CD4-positive, alpha-beta T cell treated with Interleukin-4 for 4 hours (primary cell): ENCODE measurements at regions not wholly inside any gene's neighbourhood (a gene's known extent, or its start where the extent isn't known, plus 50 kb on each side); places are given as distances from the start of the nearest gene placed in this dataset.
"Not testable (repeated sequence)": the region's sequence is repeated elsewhere in the genome, so short reads cannot be mapped to it uniquely, and the experiment has no call there.

Experiments
- DNase-seq: peaks from one replicate; pipeline ENCODE4 v3.0.0-alpha.2; 2020

DNA sequence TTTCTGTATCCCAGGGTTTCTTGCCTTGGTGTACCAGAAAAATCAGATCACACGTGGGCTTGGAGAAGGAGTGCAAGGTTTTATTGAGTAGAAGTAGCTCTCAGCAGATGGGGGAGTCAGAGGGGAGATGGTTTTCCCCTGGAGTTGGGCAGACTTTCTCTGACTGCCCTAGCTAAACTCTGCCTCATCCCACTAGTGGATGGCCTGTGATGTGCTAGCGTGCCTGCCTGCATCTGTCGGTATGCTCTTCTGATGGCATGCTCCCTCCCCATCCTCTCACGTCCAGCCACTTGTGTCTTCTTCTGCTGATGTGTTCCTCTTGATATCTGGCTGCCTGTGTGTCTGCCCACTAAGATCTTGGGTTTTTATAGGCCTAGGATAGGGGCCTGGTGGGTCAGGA lies 616.1 kb upstream of the RGMB start:
- DNase-seq, result no peak

DNA sequence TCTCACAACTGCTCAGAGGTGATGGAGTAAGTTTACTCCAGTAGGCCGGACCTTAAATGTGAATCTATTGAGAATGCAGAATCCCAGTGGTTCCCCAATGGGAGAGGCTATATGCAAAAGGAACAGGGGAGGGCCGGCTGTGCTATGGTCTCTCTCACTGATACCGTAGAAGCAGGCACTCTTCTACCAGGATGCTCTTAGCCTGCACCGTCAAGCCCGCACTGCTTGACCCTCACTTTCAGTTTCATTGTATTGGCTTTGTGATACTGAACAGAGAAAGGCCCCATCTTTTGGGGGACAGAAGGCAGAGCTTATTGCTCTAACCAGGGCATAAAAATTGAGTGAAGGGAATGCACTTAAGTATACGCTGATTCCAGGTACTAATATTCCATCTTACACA lies 615.0 kb upstream of the RGMB start:
- no peak for DNase-seq

DNA sequence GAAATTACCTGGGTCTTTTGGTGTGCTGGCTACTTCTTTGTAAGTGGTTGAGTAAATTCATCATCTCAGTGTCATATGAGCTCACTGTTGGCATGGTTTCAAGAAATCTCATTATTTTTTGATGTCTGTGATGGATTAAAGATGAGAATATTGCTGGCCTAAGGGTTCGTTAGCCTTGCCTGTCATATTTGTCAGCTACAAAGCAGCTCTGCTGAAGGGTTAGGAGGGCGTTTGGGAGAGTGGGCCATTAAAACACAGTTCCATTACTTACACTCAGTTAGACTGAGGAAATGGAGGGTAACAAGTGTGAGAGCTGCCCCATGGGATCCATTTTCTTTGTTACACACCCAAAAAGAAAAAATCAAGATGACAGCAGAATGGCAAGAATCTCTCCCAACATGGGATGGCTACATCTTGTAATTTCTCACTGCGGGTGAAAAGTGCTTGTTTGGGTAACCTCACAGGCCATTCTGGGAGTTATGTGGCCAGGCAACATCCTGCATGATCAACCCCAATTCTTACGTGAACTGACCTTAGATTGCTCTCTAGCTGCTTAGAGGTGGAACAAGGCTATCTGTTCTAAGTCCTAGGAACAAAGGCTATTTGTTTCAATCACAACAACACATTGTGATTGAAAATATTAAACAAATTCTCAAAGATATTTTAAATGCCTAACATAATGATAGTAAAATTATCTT lies 609.5 kb upstream of the RGMB start:
- no peak for DNase-seq

DNA sequence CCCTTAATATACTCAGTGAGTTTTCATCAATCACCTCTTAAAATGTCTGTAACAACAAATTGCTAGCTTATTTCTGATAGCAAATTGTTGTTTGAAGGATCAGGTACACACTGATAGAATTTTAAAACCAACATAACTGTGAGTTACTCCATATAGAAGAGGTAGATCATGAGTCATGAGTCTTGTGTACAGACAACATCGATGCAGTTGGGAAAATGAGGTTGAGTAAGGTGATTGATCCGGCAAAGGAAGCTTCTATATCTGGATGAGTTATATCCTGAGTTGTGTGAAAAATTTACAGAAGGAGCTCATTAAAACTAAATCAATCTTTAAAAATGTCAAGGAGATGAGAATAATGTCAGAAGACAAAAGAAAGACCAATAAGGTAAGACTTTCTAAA lies 604.6 kb upstream of the RGMB start:
- no peak for DNase-seq

DNA sequence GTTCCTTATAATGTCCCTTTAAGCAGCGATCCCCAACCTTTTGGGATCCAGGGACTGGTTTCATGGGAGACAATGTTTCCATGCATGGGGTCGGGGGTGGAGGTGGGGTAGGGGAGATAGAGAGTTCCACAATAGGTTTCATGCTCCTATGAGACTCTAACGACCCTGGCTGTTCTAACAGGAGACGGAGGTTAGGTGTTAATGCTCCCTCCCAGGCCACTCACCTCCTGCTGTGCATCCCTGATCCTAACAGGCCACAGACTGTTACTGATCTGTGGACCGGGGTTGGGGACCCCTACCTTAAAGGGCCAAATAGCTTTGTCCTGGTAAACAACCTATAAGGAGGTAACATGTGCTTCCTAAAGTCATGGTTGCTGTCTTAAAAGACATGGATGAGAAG lies 602.5 kb upstream of the RGMB start:
- DNase-seq, result no peak

DNA sequence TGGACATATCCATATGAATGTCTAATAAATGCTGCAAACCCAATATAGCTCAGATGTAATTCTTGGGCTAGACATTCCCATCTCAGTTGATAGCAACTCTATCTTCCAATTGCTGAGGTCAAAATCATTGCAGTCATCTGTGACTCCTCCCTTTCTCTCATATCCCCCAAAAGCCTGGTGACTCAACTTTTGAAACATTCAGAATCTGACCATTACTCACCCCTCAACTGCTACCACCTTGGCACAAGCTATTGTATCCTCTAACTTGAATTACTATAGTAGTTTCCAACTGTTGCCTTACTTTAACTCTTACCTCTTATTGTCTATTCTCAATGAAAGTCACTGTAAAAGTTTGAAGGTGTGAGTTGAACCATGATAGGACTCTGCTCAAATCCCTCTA lies 600.1 kb upstream of the RGMB start:
- DNase-seq, result no peak

DNA sequence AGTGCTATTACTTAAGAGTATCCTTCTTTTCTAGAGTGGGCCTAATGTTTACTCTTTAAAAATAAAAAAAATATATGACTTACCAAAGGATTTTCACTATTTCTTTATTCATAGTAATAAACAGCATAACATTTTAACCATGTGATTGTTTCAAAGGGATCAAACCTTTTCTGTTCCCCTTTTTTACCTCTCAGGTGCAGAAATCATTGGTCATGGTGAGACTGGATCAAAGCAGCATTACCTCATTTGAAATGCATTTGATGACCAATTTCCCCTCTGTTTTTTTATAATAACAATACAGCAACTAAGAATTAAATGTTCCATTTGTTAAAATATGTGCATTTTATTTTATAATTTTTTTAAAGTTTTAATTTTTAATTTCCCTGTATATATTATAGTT lies 598.0 kb upstream of the RGMB start:
- DNase-seq, result no peak

DNA sequence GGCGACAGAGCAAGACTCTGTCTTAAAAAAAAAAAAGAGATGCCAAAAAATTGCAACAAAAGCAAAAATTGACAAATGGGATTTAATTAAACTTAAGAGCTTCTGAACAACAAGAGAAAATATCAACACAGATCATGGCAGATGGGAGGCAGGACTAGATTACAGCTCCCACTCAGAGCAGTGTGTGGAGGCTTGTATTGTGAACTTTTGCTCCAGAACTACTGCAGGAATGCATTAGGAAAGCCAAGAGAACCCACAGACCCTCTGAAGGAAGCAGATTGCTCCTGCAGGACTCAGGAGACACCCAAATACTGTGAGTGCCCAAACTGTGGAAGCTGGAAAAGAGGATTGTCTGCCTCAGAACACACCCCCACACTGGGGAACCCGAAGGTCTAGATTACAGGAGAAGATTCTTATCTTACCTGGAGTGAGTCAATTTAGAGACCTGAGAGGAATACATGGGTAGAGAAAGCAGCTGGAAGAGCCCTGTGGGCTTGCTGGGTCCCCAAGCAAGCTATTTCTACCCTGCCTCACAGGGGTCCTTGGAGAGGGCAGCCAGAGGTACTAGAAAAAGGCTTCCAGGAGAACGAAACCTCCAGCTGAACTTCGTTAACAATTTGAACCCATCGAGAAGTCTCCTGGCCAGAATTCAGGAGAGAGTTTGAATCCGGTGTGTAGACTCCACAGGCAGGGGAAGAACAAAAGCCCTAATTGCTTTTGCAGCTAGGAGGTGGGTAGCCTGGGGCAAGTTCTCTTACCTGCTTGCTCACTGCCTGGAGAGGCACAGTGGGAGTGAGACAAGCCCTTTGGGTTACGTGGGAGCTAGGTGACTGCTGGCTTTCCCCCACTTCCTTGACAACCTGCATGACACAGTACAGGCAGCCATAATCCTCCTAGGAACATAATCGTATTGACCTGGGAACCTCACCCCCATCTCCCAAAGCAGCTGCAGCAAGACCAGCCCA lies 593.4 kb upstream of the RGMB start:
- no peak for DNase-seq

DNA sequence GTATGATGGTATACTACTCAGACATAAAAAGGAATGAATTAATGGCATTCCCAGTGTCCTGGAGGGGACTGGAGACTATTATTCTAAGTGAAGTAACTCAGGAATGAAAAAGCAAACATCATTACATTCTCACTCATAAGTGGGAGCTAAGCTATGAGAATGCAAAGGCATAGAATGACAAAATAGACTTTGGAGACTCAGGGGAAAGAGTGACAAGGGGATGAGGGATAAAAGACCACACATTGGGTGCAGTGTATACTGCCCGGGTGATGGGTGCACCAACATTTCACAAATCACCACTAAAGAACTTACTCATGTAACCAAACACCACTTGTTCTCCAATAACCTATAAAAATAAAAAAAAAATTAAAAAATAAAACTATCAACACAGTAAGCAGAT lies 587.3 kb upstream of the RGMB start:
- no peak for DNase-seq

DNA sequence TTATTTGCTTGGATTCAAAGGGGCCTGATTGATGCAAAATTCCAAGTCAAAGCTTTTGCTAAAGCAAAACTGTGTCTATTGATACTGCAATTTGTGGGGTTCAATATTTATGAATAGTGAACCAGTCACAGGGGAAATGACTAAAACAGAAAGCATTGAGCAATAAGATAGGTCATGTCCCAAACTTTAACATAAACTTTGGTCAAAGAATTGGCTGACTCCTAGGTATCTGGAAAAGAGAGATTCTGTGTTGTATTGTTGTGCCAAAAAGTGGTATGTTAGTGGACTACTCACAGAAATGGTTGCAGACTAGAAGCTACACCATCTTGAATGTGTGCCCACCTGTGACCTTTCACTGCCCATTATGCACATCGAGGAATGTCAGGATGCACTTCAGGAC lies 585.5 kb upstream of the RGMB start:
- DNase-seq, result no peak

DNA sequence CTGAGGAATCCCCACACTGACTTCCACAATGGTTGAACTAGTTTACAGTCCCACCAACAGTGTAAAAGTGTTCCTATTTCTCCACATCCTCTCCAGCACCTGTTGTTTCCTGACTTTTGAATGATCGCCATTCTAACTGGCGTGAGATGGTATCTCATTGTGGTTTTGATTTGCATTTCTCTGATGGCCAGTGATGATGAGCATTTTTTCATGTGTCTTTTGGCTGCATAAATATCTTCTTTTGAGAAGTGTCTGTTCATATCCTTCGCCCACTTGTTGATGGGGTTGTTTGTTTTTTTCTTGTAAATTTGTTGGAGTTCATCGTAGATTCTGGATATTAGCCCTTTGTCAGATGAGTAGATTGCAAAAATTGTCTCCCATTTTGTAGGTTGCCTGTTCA lies 583.1 kb upstream of the RGMB start:
- DNase-seq, result not testable (repeated sequence)

DNA sequence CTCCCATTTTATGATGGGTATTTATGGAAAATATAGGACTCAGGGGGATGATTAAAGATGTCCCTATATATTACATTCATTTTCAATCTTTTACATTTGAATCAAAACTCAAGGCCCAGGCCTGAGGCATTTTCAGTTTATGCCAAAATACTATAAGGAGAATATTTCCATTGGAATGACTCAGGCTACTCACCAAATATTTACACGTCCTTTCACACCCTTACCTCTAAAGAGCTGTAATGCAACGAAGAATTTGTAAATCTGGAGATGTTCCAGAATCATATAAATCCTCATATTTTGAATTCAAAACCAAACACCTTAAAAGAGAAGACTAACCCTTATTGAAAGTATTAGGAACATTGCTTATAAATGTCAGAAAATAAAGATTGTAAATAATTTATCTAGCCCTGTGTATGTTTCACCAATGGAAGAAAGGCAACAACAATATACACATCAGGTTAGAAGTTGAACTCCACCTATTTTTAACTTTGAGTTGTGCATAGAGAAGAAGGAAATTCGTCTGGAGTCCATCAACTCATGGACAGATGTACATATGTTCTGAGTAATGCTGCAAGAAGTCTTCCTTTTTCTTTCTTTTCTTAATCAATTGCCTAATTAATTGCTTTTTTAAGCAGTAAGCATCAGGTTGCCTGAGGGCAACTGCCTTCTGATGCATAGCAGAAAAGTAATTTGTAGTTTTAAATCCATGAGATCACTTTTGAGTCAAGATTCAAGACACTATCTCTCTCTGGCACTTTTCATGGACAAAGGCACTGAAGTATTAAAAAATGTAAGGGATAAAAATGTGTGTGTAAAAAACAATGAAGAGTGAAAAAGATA lies 579.3 kb upstream of the RGMB start:
- no peak for DNase-seq

DNA sequence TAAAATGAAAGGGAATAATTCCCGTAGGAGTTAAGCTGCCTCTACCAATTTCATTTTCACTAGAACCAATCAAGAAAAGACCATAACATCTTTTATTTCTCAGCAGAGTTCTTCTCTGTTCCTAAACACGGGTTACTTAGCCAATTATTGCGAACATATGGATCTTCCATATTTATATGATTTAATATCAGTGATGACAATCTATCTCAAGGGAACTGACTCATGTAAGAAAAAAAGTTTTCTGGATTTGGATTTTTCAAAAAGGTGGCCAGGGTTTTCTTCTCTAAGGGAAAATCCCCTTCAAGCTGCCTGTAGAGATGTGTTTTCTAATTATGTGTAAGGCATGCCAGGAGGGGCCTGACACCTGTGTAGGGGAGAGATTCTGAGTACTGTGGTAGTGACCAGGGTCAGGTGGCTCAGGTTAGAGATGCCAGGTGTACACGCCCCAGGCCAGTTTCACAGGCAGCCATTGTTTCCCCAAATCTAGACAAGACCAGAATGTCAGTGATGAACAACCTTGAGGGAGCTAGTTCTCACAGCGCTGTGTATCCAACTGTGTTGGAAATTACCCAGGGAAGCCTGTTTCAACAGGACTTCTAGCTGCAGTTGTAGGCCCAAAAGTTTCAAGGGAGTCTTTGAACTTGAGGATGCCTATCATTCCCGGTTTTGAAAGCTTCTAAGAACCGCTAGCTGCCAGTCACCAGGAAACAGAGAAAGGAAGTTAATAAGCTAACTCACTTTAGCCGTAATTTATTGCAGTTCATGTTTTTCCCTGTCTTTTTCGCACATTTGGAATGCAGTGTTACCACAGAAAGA lies 572.5 kb upstream of the RGMB start:
- no peak for DNase-seq

DNA sequence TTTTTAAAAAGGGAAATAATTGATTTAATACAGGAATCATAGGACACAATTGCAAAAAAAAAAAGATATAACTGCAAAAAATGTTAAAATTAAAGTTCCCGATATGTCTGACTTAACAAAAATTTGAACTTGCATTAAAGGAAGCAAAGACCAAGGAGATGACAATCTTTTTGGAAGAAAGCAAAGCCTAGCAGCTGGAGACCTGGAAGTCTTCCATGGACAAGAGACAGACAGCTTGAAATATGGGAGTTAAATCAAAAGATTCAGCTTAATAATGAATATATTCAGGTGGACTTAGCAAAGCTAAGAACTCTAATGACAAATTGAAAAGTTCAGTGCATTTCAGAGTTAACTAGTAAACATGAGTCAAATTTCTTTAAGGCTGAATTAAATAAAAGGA lies 568.7 kb upstream of the RGMB start:
- no peak for DNase-seq

DNA sequence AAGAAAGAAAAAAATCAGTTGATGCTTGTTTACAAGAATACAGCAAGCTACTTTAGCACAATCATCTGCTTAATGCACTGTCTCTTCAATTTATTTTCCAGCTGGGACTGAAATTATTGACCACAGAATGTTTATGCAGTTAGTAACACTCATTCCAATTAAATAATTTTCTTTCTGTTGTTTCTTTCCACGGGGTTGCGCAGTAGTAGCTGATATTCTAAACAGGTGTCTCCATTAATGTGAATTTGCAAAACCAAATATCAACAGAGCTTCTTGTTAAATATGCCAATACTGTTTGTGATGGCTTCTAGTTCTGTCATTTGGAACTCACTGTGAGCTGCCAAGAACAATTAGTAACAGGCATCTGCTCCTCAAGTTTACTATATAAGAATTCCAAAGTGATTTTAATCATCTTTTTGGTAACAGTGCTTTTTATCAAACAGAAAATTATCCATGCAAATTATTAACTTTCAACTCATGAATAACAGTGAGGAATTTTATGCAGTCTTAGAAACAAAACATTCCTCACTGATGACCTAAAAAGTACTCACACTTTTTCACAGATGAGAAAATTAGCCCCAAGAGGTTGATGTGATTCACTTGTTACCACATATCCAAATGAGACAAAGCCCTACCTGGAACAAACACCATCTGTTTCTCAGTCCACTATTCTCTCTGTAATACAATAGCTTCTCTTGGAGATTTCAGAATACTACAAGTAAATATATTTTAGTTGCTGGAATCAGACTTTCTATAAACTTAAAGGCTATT lies 567.6 kb upstream of the RGMB start:
- DNase-seq, result no peak

DNA sequence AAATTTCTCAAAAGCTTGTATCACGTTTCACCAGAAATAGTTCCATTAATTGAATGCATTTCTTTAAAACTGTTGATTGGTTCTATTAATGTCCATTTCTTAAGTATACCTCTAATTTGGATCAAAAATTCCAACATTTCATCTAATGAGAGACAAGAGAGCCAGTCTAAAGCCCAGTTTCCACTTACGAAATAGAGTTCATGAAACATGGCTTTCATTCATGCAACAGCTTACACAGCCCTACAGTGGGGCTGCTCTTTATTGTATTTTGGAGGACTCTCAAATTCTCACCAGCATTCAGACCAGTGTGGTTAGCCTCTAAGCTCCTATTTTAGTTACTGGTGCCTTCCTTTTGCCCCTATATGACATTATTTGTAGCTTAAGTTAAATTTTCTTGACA lies 566.9 kb upstream of the RGMB start:
- no peak for DNase-seq

DNA sequence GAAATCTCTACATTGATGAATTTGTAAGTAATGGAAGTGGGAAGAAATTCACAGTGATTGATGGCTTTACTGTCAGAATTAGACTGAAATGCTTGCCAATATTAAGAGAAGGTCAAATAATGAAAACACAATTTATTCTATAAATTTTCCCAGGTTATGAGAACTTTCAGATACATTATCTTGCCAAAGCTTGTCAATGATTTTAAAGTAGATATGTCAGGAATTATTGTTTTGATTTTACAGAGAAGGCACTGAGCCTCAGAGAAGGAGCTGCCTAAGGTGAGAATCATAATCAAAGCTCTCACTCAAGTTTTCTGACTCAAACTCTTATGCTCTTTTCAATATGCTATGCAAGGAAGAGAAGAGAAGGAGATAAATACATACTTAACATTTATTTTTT lies 564.0 kb upstream of the RGMB start:
- DNase-seq, result no peak

DNA sequence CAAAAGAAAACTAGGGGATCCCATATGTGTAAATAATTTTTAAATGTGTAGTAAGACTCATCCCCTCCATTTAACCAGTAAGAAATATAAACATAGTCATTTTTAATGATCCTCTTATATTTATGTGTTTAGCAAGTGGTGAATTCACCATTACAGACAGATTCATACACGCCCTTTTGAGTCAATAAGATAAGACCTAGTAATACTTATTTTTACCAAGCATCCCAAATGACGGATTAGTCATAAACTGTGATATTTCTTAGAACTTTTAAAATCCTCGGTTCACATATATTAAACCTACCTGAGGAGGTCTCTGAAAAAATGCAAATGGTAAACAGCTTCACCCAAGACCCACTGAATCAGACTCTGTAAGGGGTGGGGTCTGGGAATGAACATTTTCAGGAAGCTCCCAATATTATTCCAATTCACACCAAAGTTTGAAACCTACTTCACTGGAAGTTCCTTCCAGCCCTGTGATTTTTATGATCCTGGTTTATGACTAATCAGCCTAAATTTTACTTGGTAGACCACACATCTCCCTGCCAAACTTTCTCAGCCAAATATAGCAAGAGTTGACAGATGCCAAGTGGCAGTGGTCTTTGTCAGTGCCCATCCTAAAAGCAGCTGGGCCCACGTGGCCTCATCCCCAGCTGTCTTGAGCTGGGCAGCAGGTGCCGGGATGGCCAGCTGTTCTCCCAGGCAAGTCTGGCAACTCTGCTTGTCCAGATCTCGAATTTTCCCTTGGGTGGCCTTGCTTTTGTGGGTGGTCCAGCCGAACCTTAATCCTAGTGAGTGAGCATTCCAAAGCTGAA lies 559.0 kb upstream of the RGMB start:
- DNase-seq, result no peak

DNA sequence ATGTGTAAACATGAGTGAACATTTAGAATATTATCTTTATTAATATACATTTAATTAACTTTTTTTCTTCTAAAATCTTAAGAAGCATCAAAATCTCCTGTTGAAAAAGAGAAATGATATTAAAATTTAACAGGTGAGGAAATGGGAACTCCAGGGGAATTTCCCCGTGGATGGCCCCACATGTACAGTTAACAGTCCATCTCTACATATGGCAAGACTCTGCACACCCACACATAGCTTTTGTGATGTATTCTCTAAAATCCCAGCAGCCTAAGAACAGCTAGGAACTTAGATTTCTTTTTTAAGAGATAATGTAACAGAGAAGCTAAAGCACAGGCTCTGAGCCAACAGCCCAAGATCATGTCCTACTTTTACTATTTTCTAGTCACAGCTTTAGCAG lies 556.3 kb upstream of the RGMB start:
- no peak for DNase-seq

DNA sequence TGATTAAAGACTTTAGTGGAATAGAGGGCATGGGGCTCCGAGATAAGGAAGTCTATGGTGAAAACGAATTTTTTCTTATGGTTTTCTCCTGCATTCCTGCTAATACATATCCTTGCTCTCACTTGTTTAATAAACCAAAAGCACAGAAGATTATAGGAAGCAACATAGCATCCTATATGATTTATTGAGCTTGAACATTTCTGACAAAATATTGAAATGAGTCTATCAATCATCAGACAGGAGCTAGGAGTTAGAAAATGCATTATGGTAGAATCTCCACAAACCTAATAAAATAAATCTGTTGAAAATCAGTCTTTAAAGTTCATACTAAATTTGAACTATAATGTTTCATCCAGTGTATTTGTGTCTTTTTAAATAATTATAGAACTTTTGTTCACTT lies 554.6 kb upstream of the RGMB start:
- DNase-seq, result no peak

DNA sequence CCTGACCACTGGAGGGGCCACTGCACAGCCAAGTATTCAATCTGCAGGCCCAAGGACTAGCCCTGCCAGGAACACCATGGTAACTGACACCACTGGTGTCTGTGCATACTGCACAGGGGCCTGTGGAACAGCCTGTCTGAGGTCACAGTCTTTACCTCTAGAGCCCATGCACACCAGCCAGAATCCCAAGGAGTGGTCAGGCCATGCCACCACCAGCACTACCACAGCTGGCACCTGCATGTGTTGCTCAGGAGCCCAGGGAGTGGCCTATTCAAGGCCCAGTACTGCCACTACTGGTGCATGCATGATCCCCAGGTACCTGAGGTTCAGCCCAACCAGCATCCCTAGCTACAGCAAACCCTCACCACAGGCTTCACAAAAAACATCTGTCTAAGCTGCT lies 546.0 kb upstream of the RGMB start:
- DNase-seq, result no peak
